AG04449 (cell line): ENCODE measurements at regions not wholly inside any gene's neighbourhood (a gene's known extent, or its start where the extent isn't known, plus 50 kb on each side); places are given as distances from the start of the nearest gene placed in this dataset.

ENCODE experiments used
- CTCF ChIA-PET: fragments of 350-600 bp; formaldehyde crosslinking; extraction: SDS; loops from one replicate; lab custom pipeline; 2021; ENCODE audit warnings: antibody characterized with exemption; lab: Yijun Ruan, JAX
- POLR2A ChIA-PET: fragments of 400-600, 350-600 bp; formaldehyde crosslinking; extraction: SDS; loops from one replicate; lab custom pipeline; 2020; ENCODE audit warnings: antibody characterized with exemption, inconsistent platforms; lab: Yijun Ruan, JAX
- DNase-seq: peaks from one replicate; pipeline ENCODE4 v3.0.0-alpha.2; 2010; ENCODE audit warnings: low read depth, low spot score
- H3K4me3 ChIP-seq: 2 replicates; pipeline ENCODE4 v1.5.1; 2011; ENCODE audit warnings: low read depth, mild to moderate bottlenecking, control low read depth, low read length
- TF ChIP-seq, protein P1 (sequence below): IDR thresholded peaks from one replicate; pipeline ENCODE4 v1.5.1; 2011; ENCODE audit warnings: mild to moderate bottlenecking, moderate library complexity, low read length, control low read depth, inconsistent platforms; ENCODE audit not compliant: insufficient read depth; ENCODE audit errors: missing control alignments

DNA sequence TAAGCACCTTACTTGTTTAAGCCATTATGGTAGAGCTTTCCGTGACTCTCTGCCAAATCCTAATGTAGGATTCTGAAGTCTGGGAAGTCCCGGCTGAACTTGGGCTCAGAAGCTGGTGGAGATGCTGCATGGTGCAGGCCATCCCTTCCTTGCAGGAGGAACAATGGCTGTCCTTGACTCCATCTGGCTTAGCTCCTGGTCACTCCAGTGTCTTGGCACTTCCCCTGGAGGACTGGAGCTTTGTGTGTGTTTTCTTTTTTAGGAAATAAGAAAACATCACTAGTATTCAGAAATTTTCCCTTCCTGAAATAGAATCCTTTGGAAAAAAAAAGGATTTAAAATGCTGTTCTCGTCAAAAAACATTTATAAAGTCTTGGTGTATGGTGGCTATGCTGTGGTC is 209.3 kb upstream of the ROPN1 start:
- no peak for DNase-seq
- POLR2A ChIA-PET, result no interaction called here
- CTCF ChIA-PET, result interaction anchor here (0.7 to 0.8 kb wide), 2 partner anchors 168 to 358 kb away, joined by 3 read pairs; partner anchors contain the start of gene KALRN
- H3K4me3 ChIP-seq, result no peak overlapping the region
- TF ChIP-seq, protein P1, sequence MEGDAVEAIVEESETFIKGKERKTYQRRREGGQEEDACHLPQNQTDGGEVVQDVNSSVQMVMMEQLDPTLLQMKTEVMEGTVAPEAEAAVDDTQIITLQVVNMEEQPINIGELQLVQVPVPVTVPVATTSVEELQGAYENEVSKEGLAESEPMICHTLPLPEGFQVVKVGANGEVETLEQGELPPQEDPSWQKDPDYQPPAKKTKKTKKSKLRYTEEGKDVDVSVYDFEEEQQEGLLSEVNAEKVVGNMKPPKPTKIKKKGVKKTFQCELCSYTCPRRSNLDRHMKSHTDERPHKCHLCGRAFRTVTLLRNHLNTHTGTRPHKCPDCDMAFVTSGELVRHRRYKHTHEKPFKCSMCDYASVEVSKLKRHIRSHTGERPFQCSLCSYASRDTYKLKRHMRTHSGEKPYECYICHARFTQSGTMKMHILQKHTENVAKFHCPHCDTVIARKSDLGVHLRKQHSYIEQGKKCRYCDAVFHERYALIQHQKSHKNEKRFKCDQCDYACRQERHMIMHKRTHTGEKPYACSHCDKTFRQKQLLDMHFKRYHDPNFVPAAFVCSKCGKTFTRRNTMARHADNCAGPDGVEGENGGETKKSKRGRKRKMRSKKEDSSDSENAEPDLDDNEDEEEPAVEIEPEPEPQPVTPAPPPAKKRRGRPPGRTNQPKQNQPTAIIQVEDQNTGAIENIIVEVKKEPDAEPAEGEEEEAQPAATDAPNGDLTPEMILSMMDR, result no peak

DNA sequence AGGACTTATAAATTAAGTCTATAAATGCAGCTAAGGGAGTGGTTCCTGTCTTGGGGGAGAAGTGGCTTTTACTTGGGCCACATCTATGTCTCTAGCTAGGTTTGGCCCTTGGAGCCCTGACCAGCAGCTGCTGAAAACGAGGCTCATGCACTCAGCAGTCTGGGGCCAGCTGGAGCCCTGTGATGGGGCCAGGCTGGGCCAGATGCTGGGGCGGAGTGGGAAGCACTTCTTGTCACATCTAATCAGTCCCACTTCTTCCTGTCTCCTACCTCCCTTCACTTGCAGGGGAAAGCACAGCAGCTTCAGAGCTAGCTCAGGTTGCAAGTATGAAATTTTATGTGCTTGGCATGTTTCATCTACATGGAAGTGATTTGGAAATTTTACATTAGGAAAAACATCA is 209.9 kb upstream of the ROPN1 start:
- POLR2A ChIA-PET, result no interaction called here
- H3K4me3 ChIP-seq, result no peak overlapping the region
- TF ChIP-seq, protein P1, result no peak
- DNase-seq, result no peak
- CTCF ChIA-PET, result interaction anchor here (0.8 kb wide), 1 partner anchor 169 kb away, joined by 3 read pairs; the partner anchor contains the start of gene KALRN

DNA sequence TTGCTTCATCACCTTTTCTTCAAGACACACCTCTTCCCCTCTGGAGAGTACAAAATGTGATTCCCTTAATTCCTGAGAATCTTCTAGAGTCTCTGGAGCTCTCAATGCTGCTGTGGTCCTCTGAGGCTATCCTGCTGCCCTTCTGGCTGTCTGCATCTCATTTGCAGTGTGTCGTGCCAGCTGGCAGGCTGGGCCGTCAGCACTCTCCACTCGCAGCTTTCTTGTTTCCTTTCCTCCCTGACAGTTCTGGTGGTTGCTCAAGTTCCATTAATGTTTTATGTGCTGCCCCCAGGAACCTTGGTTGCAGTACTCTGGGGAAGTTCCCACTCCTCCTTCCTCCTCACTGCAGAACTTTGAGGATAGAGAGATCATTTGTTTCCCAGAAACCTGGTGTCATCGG is 210.8 kb upstream of the ROPN1 start:
- TF ChIP-seq, protein P1, result no peak
- POLR2A ChIA-PET, result no interaction called here
- CTCF ChIA-PET, result no interaction called here
- DNase-seq, result no peak
- no peak overlapping the region for H3K4me3 ChIP-seq

DNA sequence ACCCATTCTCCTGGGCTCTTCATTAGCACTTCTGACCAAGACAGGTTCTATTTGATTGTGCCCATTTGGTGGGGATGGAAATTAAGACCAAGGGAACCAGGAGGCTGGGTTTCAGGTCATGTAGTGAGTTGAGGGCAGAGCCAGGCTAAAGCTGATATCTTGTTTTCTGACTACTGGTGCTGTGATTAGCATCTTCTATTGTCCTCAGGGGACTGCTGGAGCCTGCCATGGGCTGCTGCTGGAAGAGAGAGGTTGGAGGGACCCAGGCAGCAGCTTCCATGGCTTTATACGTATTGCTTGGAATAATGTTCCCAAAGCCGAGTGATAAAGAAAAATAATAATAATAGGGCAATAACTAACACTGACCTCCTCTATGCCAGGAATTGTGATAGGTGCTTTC is 211.4 kb upstream of the ROPN1 start:
- no peak overlapping the region for H3K4me3 ChIP-seq
- ChIA-PET POLR2A (no interaction called here), CTCF (no interaction called here)
- DNase-seq, result no peak
- TF ChIP-seq, protein P1, result no peak

DNA sequence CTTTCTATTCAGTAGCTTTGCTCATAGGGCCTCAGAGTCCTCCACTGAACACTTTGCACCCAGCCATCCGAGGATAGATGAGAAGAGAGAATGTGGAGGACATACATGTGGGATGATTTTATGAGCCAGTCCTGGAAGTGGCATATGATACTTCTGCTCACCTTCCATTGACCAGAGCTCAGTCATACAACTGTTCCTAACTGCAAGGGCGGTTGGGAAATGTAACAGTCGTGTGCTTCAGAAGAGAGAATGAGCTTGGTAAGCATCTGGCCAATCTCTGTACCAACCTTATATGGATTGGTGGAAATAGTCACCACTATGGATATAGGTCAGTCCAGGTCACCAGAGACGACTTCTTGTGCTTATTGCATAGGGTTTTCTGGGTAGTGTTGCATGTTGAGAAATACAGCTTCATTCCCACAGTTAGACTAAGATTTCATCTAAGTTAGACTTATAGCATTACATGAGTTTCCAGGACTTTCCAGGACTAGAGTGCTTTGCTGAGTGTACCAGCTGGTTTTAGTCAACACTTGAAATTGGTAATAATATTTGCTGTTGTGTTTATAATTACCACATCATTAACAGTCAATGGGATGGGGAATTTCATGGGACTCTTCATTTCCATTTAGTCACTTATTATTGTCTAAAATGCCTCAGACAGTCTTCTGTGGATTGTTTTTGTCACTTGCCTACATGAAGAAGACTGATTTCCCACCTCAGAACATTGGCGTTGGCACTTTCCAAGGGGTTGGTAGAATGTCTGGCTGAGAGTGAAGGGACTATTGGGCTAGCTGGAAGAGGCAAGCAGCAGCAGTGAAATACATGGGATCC is 214.5 kb upstream of the ROPN1 start:
- no peak overlapping the region for H3K4me3 ChIP-seq
- ChIA-PET CTCF (interaction anchor here (0.7 kb wide), 1 partner anchor 173 kb away, joined by 3 read pairs; the partner anchor contains the start of gene KALRN), POLR2A (no interaction called here)
- no peak for DNase-seq
- TF ChIP-seq, protein P1, result no peak

DNA sequence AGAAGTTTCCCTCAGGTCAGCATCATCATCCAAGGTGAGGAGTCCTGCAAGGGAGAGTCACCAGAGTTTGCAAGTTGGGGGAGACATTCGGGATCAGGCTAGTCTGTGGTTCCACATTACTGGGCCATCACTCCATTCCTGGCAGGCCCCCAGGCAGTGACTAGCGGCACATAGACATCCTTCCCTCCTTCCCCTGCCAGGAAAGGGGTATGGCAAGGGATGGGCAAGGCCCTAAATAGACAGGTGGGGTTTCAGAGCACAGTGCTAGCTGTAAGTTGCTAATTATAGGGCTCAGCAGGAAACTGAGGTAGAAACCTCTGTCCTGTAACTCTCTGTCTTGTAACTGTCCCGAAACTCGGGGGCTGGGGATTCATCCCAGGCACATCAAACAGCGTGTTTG is 215.2 kb upstream of the ROPN1 start:
- CTCF ChIA-PET, result interaction anchor here (0.7 kb wide), 1 partner anchor 57 kb away, joined by 3 read pairs; no protein-coding TSS in a partner anchor

More for the DNA sequence above, 215.2 kb upstream of the ROPN1 start:
- no peak overlapping the region for H3K4me3 ChIP-seq
- no peak for DNase-seq
- POLR2A ChIA-PET, result no interaction called here
- TF ChIP-seq, protein P1, result no peak
